SHP77 (cell line): ENCODE measurements at regions not wholly inside any gene's neighbourhood (a gene's known extent, or its start where the extent isn't known, plus 50 kb on each side); places are given as distances from the start of the nearest gene placed in this dataset.

Source experiments
- DNase-seq, 2 experiments: peaks; one replicate each; lab custom pipeline; 2025; lab: John Stamatoyannopoulos, UW

- DNase-seq: no peak
These were observed 62.7 kb upstream of the LSM14A start for GRCh38 chr19:34109596-34109995.

GRCh38 chr19:34118879-34119748 lies 53.2 kb upstream of the LSM14A start:
- DNase-seq: no peak

- DNase-seq: no peak
These were observed 52.2 kb upstream of the LSM14A start for GRCh38 chr19:34120141-34120540.

GRCh38 chr19:34120846-34121639 lies 51.3 kb upstream of the LSM14A start:
- DNase-seq: peak in 1 of 2 experiments; percentile 14
